Common myeloid progenitor, CD34-positive (primary cell): ENCODE measurements at regions not wholly inside any gene's neighbourhood (a gene's known extent, or its start where the extent isn't known, plus 50 kb on each side); places are given as distances from the start of the nearest gene placed in this dataset.

Experiments
- CTCF ChIA-PET: fragments of 350-600 bp; sonication (Branson Sonifier 250); formaldehyde crosslinking; loops from one replicate; lab custom pipeline; 2021; ENCODE audit warnings: antibody characterized with exemption; lab: Charles Lee
- POLR2A ChIA-PET: fragments of 350-600 bp; sonication (Branson Sonifier 250); formaldehyde crosslinking; loops from one replicate; lab custom pipeline; 2021; ENCODE audit warnings: antibody characterized with exemption; lab: Charles Lee
- DNase-seq, 3 donors: peaks; one replicate each; pipeline versions ENCODE4 v3.0.0 to v3.0.0-alpha.2; 2013
- H3K27ac ChIP-seq, 2 experiments: 1 replicate in 1 of 2; 2 replicates in 1 of 2; pipeline ENCODE4 v1.7.0; 2013; ENCODE audit warnings: inconsistent platforms in 2 of 2, low read length in 2 of 2, mild to moderate bottlenecking in 2 of 2, low read depth in 1 of 2, moderate library complexity in 1 of 2; ENCODE audit not compliant: severe bottlenecking in 2 of 2, insufficient read depth in 1 of 2, poor library complexity in 1 of 2
- H3K27me3 ChIP-seq, 5 experiments: replicated peaks in 2 of 5; 1 replicate in 3 of 5; 2 replicates in 2 of 5; pipeline versions ENCODE4 v1.6.1 to v1.7.0; 2013; ENCODE audit warnings: low read length in 4 of 5, mild to moderate bottlenecking in 2 of 5, moderate library complexity in 2 of 5, inconsistent platforms in 1 of 5; ENCODE audit not compliant: insufficient read depth in 5 of 5, control insufficient read depth in 4 of 5
- H3K36me3 ChIP-seq, 4 experiments: 1 replicate in 2 of 4; 2 replicates in 2 of 4; pipeline versions ENCODE4 v1.6.1 to v1.7.0; 2013; ENCODE audit warnings: low read length in 3 of 4, control low read depth in 1 of 4, mild to moderate bottlenecking in 1 of 4; ENCODE audit not compliant: control insufficient read depth in 4 of 4, insufficient read depth in 4 of 4
- H3K4me1 ChIP-seq, 4 experiments: 1 replicate in 3 of 4; 2 replicates in 1 of 4; pipeline versions ENCODE4 v1.6.1 to v1.7.1; 2013; ENCODE audit warnings: low read length in 3 of 4, mild to moderate bottlenecking in 3 of 4, control low read depth in 1 of 4, inconsistent platforms in 1 of 4, moderate library complexity in 1 of 4; ENCODE audit not compliant: control insufficient read depth in 4 of 4, insufficient read depth in 4 of 4; ENCODE audit errors: control extremely low read depth in 1 of 4
- H3K4me3 ChIP-seq, 7 experiments: 1 replicate in 4 of 7; 2 replicates in 3 of 7; pipeline versions ENCODE4 v1.5.1 to v1.7.0; 2013; ENCODE audit warnings: mild to moderate bottlenecking in 7 of 7, low read length in 6 of 7, moderate library complexity in 6 of 7, inconsistent platforms in 2 of 7, low read depth in 2 of 7, control low read depth in 1 of 7; ENCODE audit not compliant: insufficient read depth in 4 of 7, control insufficient read depth in 1 of 7; ENCODE audit errors: extremely low read depth in 1 of 7
- H3K9me3 ChIP-seq, 5 experiments: 1 replicate in 4 of 5; 2 replicates in 1 of 5; pipeline versions ENCODE4 v1.6.1 to v1.7.1; 2013; ENCODE audit warnings: low read length in 4 of 5, mild to moderate bottlenecking in 2 of 5, inconsistent platforms in 1 of 5, low read depth in 1 of 5, moderate library complexity in 1 of 5; ENCODE audit not compliant: control insufficient read depth in 4 of 5, insufficient read depth in 2 of 5; ENCODE audit errors: control extremely low read depth in 1 of 5
- WGBS: methylation state at CpG from one replicate; pipeline ENCODE4 v1.1.5; 2013; ENCODE audit not compliant: insufficient coverage; 5-methylcytosine and 5-hydroxymethylcytosine counted together

GRCh38 chr16:24433706-24434105 lies 105.7 kb upstream of the RBBP6 start:
- ChIA-PET CTCF (no interaction called here), POLR2A (no interaction called here)
- peaks cover 0 to 9% (median 2%) of the 10 kb centered on the region in 5 experiments for H3K27me3 ChIP-seq
- H3K4me1 ChIP-seq: no peaks in the 10 kb centered on the region
- DNase-seq: no peak
- no peaks in the 10 kb centered on the region for H3K9me3 ChIP-seq
- H3K27ac ChIP-seq: no peak overlapping the region
- no peaks in the 10 kb centered on the region for H3K36me3 ChIP-seq
- WGBS: 85% methylated on average over 2 of the region's 2 CpGs
- H3K4me3 ChIP-seq: no peak overlapping the region

DNA sequence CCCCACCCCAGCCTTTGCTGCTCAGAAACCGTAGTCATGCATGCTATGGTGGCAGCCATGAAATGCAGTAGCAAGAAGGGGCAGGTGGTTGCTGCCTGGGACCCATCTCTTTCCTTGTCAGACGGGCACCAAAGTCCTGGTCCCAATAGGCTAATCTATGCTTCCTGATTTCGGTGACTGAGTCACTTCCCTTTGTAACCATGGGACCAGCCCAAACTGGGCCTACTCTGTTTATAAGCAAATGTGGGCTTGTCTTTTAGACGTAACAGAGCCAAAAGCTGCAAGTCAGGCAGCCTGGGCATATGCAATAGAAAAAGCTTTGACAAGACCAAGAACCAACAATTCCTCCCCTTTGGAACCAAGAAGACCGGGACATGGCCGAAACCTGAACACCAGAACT lies 99.1 kb upstream of the RBBP6 start:
- no peak overlapping the region for H3K4me3 ChIP-seq
- no peaks in the 10 kb centered on the region for H3K36me3 ChIP-seq
- no peak overlapping the region for H3K27ac ChIP-seq
- DNase-seq: peak in 1 of 3 donors; percentile 5
- peaks cover 0 to 2% (median 0%) of the 10 kb centered on the region in 5 experiments for H3K9me3 ChIP-seq
- no peaks in the 10 kb centered on the region for H3K4me1 ChIP-seq
- peaks cover 0 to 3% (median 0%) of the 10 kb centered on the region in 5 experiments for H3K27me3 ChIP-seq
- ChIA-PET CTCF (interaction anchor here (0.6 kb wide), 1 partner anchor 1028 kb away, joined by 3 read pairs; no protein-coding TSS in a partner anchor), POLR2A (no interaction called here)
- 81% methylated on average over 4 of the region's 6 CpGs for WGBS

- 80% methylated on average over 4 of the region's 5 CpGs for WGBS
- H3K4me1 ChIP-seq: no peaks in the 10 kb centered on the region
- POLR2A ChIA-PET: interaction anchor here (0.7 kb wide), 1 partner anchor 1382 kb away, joined by 3 read pairs; no protein-coding TSS in a partner anchor
- H3K27ac ChIP-seq: no peak overlapping the region
- H3K9me3 ChIP-seq: peaks cover 0 to 2% (median 0%) of the 10 kb centered on the region in 5 experiments
- CTCF ChIA-PET: no interaction called here
- H3K36me3 ChIP-seq: no peaks in the 10 kb centered on the region
- H3K4me3 ChIP-seq: no peak overlapping the region
- no peak for DNase-seq
- H3K27me3 ChIP-seq: peaks cover 0 to 3% (median 0%) of the 10 kb centered on the region in 5 experiments
These were observed 96.7 kb upstream of the RBBP6 start for GRCh38 chr16:24442631-24443030.

GRCh38 chr16:24445216-24445615 lies 94.2 kb upstream of the RBBP6 start:
- 98% methylated on average over 8 of the region's 8 CpGs for WGBS
- H3K4me3 ChIP-seq: no peak overlapping the region
- no peak overlapping the region for H3K27ac ChIP-seq
- no peak for DNase-seq
- H3K9me3 ChIP-seq: peaks cover 0 to 2% (median 0%) of the 10 kb centered on the region in 5 experiments
- no peaks in the 10 kb centered on the region for H3K36me3 ChIP-seq
- peaks cover 0 to 3% (median 0%) of the 10 kb centered on the region in 5 experiments for H3K27me3 ChIP-seq
- ChIA-PET POLR2A (no interaction called here), CTCF (no interaction called here)
- no peaks in the 10 kb centered on the region for H3K4me1 ChIP-seq

DNA sequence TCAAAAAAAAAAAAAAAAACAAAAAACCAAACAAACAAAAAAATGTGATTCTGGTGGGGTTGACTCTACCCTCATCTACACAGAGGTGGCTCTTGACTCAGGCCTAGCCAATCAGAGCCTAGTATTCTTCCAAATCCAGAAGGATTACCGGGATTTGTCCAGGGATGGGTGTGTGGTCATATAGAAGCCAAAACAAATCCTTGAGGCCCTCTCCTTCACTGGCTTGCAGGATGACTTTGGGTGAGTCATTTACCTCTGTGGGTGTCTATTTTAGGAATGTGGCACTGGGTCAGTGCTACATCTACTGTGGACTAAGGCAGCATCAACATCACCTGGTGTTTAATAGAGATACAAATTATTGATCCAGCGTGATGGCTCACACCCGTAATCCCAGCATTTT lies 93.2 kb upstream of the RBBP6 start:
- no peak for DNase-seq
- peaks cover 0 to 3% (median 0%) of the 10 kb centered on the region in 5 experiments for H3K27me3 ChIP-seq
- H3K36me3 ChIP-seq: no peaks in the 10 kb centered on the region
- peaks cover 0 to 2% (median 0%) of the 10 kb centered on the region in 5 experiments for H3K9me3 ChIP-seq
- no peak overlapping the region for H3K4me3 ChIP-seq
- ChIA-PET POLR2A (no interaction called here), CTCF (no interaction called here)
- 100% methylated on average over 2 of the region's 3 CpGs for WGBS
- no peak overlapping the region for H3K27ac ChIP-seq
- no peaks in the 10 kb centered on the region for H3K4me1 ChIP-seq

DNA sequence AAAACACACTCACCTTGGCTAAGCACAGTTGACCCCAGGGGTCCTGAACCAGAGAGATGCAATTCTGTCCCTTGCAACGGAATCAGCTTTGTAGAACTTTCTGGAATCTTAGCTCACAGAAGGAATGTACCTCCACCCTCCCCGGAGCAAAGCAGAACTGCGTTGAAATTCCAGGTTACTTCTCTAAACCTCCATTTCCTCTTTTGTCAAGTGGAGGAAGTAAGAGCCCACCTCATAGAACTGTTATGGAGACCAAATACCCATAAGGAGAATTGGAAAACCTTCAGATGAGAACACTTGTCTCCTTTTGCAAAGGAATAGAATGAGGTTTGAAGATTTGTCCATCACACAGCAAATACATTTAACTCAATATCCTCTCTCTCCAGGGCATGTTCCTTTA lies 86.6 kb upstream of the RBBP6 start:
- Histone ChIP-seq H3K4me3 (no peak overlapping the region), H3K9me3 (peaks cover 0 to 3% (median 0%) of the 10 kb centered on the region in 5 experiments), H3K27me3 (peaks cover 0 to 8% (median 3%) of the 10 kb centered on the region in 5 experiments), H3K36me3 (no peaks in the 10 kb centered on the region), H3K27ac (no peak overlapping the region), H3K4me1 (no peaks in the 10 kb centered on the region)
- 45% methylated on average over 2 of the region's 3 CpGs for WGBS
- DNase-seq: no peak
- POLR2A ChIA-PET: no interaction called here
- CTCF ChIA-PET: no interaction called here

- H3K4me3 ChIP-seq: no peak overlapping the region
- no peak for DNase-seq
- ChIA-PET CTCF (no interaction called here), POLR2A (no interaction called here)
- no peak overlapping the region for H3K27ac ChIP-seq
- peaks cover 0 to 5% (median 0%) of the 10 kb centered on the region in 5 experiments for H3K9me3 ChIP-seq
- peaks cover 0 to 2% (median 0%) of the 10 kb centered on the region in 5 experiments for H3K27me3 ChIP-seq
- WGBS: 56% methylated on average over 9 of the region's 10 CpGs
- no peaks in the 10 kb centered on the region for H3K36me3 ChIP-seq
- no peaks in the 10 kb centered on the region for H3K4me1 ChIP-seq
These were observed 76.0 kb upstream of the RBBP6 start for GRCh38 chr16:24463196-24463945.
